Fibroblast of the conjunctiva (primary cell): ENCODE measurements at regions not wholly inside any gene's neighbourhood (a gene's known extent, or its start where the extent isn't known, plus 50 kb on each side); places are given as distances from the start of the nearest gene placed in this dataset.
A peak's percentile ranks its signal among the peaks of the same experiment; 100 is the strongest.
"Not testable (repeated sequence)": the region's sequence is repeated elsewhere in the genome, so short reads cannot be mapped to it uniquely, and the experiment has no call there.

Experiments used
- DNase-seq: peaks from one replicate; pipeline ENCODE4 v3.0.0-alpha.2; 2010; ENCODE audit warnings: low read depth

GRCh38 chr9:3773362-3774060 is 247.7 kb upstream of the RFX3 start:
- DNase-seq = no peak

- DNase-seq = no peak
Measured at GRCh38 chr9:3769646-3770045, 243.8 kb upstream of the RFX3 start.

GRCh38 chr9:3768712-3769457 is 243.1 kb upstream of the RFX3 start:
- peak; percentile 46 for DNase-seq

GRCh38 chr9:3768286-3768685 is 242.5 kb upstream of the RFX3 start:
- DNase-seq = no peak

DNA sequence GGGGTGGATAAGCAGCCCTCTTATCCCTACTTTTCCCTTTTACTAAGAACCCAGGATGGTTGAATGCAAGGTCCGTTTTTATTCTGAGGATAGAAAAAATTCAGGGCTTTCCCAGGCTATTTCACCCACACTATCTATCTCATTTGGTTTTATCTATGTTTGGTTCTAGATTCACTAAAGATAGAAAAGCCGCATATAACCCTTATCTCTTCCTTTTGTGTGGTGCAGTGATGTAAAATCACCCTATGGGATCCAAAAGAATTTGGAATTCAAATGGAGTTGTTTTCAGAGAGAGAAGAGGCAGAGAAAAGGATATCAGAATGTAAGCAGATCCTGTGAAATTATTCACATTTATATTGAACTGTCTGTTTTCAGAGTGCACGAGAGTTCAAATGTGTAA is 236.3 kb upstream of the RFX3 start:
- DNase-seq = no peak

- DNase-seq = no peak
Measured at GRCh38 chr9:3760031-3760430, 234.2 kb upstream of the RFX3 start.

GRCh38 chr9:3758816-3759576 is 233.2 kb upstream of the RFX3 start:
- no peak for DNase-seq

DNA sequence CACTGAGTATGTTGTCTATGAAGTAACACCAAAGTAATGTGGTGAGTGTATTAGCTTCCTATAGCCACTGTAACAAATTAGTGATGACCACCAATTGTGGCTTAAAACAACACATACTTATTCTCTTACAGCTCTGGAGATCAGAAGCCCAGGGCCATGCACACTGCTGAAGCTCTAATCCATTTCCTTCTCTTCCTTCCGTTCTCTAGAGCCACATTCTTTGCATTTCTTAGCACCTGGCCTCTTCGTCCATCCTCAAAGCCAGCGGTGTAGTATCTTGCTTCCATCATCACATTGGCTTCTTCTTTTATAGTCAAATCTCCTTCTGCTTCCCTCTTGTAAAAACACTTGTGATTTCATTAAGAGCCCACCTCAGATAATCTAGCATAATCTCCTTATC is 230.3 kb upstream of the RFX3 start:
- no peak for DNase-seq

- DNase-seq = no peak
Measured at GRCh38 chr9:3751125-3751758, 225.4 kb upstream of the RFX3 start.

- DNase-seq = no peak
Measured at GRCh38 chr9:3750321-3750720, 224.5 kb upstream of the RFX3 start.

GRCh38 chr9:3746296-3747275 is 220.8 kb upstream of the RFX3 start:
- DNase-seq = no peak

- no peak for DNase-seq
Measured at GRCh38 chr9:3743901-3744413, 218.2 kb upstream of the RFX3 start.

GRCh38 chr9:3742586-3742985 is 216.8 kb upstream of the RFX3 start:
- DNase-seq = no peak

- DNase-seq = no peak
Measured at GRCh38 chr9:3741729-3742128, 215.9 kb upstream of the RFX3 start.

DNA sequence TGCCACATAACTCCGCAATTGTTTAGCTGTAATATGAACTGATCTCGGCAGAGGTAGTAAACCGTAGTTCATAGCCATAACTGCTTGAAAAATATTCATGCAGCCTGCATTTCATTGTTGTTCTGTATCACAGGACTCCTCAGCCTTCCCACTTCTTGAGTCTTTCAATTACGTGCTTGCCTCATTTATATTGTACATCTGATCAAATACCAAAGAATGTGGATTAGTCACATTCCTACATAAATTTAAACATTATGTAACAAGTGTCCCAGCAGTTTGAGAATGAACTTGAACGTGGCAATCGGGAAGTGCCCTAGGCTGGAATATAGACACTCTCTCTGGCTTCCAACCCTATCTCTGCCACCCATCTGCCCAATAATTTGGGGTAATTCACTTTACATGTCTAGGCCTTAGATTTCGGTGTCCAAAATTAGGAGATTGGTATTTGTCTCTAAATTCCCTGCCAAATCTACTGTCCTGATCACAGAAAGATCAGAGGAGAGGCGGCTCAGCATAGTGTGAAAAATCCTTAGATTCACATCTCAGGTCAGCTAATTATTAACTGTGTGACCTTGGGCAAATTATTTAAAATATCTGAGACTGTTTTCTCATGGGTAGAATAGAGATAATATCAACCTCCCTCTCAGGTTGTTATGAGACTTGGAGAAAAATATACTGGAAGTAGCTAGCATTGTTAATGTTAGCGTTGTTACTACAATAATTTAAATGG is 215.1 kb upstream of the RFX3 start:
- DNase-seq = no peak

DNA sequence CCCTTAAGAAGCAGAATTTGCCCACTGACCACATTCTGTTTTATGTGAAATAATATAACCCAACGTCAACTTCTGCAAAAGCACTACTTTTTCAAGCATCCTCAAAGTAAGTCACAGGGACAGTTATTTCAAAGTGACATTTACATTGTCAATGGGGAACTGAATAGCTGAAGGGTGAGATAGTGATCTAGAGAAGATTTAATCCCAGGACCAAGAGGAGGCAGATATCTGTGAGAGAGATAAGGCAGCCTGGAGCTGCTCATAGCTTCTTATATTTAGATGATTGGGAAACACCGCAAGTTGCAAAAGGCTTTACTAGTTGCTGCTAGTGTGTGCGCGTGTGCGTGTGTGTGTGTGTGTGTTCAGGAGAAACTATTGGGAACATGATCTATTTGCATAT is 210.4 kb upstream of the RFX3 start:
- no peak for DNase-seq

GRCh38 chr9:3735251-3735650 is 209.4 kb upstream of the RFX3 start:
- no peak for DNase-seq

DNA sequence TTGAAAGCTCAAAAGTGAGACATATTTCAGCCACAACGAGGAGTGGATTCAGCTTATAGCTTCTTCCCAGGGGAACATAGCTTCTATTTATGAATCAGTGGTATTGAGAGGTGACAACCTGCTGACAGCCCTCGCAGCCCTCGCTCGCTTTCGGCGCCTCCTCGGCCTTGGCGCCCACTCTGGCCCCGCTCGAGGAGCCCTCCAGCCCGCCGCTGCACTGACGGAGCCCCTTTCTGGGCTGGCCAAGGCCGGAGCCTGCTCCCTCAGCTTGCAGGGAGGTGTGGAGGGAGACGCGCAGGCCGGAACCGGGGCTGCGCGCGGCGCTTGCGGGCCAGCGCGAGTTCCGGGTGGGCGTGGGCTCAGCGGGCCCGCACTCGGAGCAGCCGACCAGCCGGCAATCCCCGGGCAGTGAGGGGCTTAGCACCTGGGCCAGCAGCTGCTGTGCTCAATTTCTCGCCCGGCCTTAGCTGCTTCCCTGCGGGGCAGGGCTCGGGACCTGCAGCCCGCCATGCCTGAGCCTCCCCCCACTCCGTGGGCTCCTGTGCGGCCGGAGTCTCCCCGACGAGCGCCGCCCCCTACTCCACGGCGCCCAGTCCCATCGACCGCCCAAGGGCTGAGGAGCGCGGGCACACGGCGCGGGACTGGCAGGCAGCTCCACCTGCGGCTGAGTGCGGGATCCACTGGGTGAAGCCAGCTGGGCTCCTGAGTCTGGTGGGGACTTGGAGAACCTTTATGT is 207.9 kb upstream of the RFX3 start:
- not testable (repeated sequence) for DNase-seq

GRCh38 chr9:3733039-3733408 is 207.2 kb upstream of the RFX3 start:
- no peak for DNase-seq
